Posterior vena cava (tissue), 2 donors: ENCODE measurements at regions not wholly inside any gene's neighbourhood (a gene's known extent, or its start where the extent isn't known, plus 50 kb on each side); places are given as distances from the start of the nearest gene placed in this dataset.
"Not testable (repeated sequence)": the region's sequence is repeated elsewhere in the genome, so short reads cannot be mapped to it uniquely, and the experiment has no call there.

Experiments used
- DNase-seq: peaks from one replicate; pipeline ENCODE4 v3.0.0-alpha.2; 2020; ENCODE audit warnings: low spot score
- intact Hi-C, 2 donors: fragments of 100-400 bp; cut with DNase I; formaldehyde crosslinking; loops; one replicate each; pipeline versions ENCODE4 v1.14.1 to v1.14.2; 2022 to 2023
- donor health status: DM: yes; HTN: yes; CAD: no.
- donor health status: DM: yes; HTN: yes; CAD: no.

GRCh38 chr4:26181616-26182015 is 139.2 kb upstream of the RBPJ start:
- intact Hi-C loops: no loop called here
- no peak for DNase-seq

GRCh38 chr4:26183017-26183416 is 137.8 kb upstream of the RBPJ start:
- no peak for DNase-seq
- intact Hi-C loops: loop anchor here in 1 of 2 donors (1.0 kb wide), 1 partner anchor 33 kb away; no protein-coding TSS in a partner anchor

- DNase-seq: no peak
- intact Hi-C loops: no loop called here
These were observed 135.4 kb upstream of the RBPJ start for GRCh38 chr4:26185436-26185835.

GRCh38 chr4:26191353-26191752 is 129.5 kb upstream of the RBPJ start:
- intact Hi-C loops: no loop called here
- DNase-seq: no peak

- intact Hi-C loops: no loop called here
These were observed 127.6 kb upstream of the RBPJ start for GRCh38 chr4:26192899-26193869.

GRCh38 chr4:26194764-26195163 is 126.0 kb upstream of the RBPJ start:
- intact Hi-C loops: no loop called here

More at GRCh38 chr4:26192899-26193869, 127.6 kb upstream of the RBPJ start:
- no peak for DNase-seq

GRCh38 chr4:26196567-26196966 is 124.2 kb upstream of the RBPJ start:
- intact Hi-C loops: no loop called here
- DNase-seq: no peak

More at GRCh38 chr4:26194764-26195163, 126.0 kb upstream of the RBPJ start:
- no peak for DNase-seq

GRCh38 chr4:26197018-26197779 is 123.6 kb upstream of the RBPJ start:
- no peak for DNase-seq
- intact Hi-C loops: no loop called here

GRCh38 chr4:26198931-26199330 is 121.9 kb upstream of the RBPJ start:
- DNase-seq, intact Hi-C loops: not testable (repeated sequence)

GRCh38 chr4:26199596-26199995 is 121.2 kb upstream of the RBPJ start:
- intact Hi-C loops: no loop called here
- DNase-seq: no peak

- intact Hi-C loops: no loop called here
- DNase-seq: no peak
These were observed 119.7 kb upstream of the RBPJ start for GRCh38 chr4:26201120-26201519.

- intact Hi-C loops: no loop called here
- no peak for DNase-seq
These were observed 116.5 kb upstream of the RBPJ start for GRCh38 chr4:26204249-26204825.

GRCh38 chr4:26204911-26205370 is 115.9 kb upstream of the RBPJ start:
- intact Hi-C loops: no loop called here
- no peak for DNase-seq

GRCh38 chr4:26206339-26206738 is 114.5 kb upstream of the RBPJ start:
- intact Hi-C loops: no loop called here

GRCh38 chr4:26206999-26207398 is 113.8 kb upstream of the RBPJ start:
- intact Hi-C loops: no loop called here

More at GRCh38 chr4:26206339-26206738, 114.5 kb upstream of the RBPJ start:
- DNase-seq: no peak

GRCh38 chr4:26207631-26208030 is 113.2 kb upstream of the RBPJ start:
- intact Hi-C loops: no loop called here
- no peak for DNase-seq

More at GRCh38 chr4:26206999-26207398, 113.8 kb upstream of the RBPJ start:
- DNase-seq: no peak

- no peak for DNase-seq
- intact Hi-C loops: no loop called here
These were observed 112.4 kb upstream of the RBPJ start for GRCh38 chr4:26208237-26208994.

- intact Hi-C loops, DNase-seq: not testable (repeated sequence)
These were observed 111.4 kb upstream of the RBPJ start for GRCh38 chr4:26209378-26209777.

GRCh38 chr4:26212528-26212927 is 108.3 kb upstream of the RBPJ start:
- intact Hi-C loops: no loop called here
- DNase-seq: no peak
